T-helper 1 cell treated with Interleukin-12 subunit alpha and Interleukin-12 subunit beta and Interleukin-4 antibody, amounts not matched to agents 30 ng/mL and 1 ng/mL, for 36 hours (primary cell): ENCODE measurements at regions not wholly inside any gene's neighbourhood (a gene's known extent, or its start where the extent isn't known, plus 50 kb on each side); places are given as distances from the start of the nearest gene placed in this dataset.

Experiments
- intact Hi-C: fragments of 100-400 bp; cut with micrococcal nuclease; formaldehyde crosslinking; loops from one replicate; pipeline ENCODE4 v1.15.1; 2024

- intact Hi-C loops: no loop called here
Observed at GRCh38 chr11:114758627-114759026, 80.3 kb downstream of the NXPE2 start.

GRCh38 chr11:114762408-114762807, 84.1 kb downstream of the NXPE2 start:
- intact Hi-C loops: loop anchor here (1.0 kb wide), 1 partner anchor 422 kb away; no protein-coding TSS in a partner anchor

- intact Hi-C loops: no loop called here
Observed at GRCh38 chr11:114764563-114764962, 86.2 kb downstream of the NXPE2 start.

- intact Hi-C loops: loop anchor here (10.0 kb wide), 2 partner anchors 554 to 1454 kb away; no protein-coding TSS in a partner anchor
Observed at GRCh38 chr11:114771172-114771571, 92.8 kb downstream of the NXPE2 start.

GRCh38 chr11:114773541-114774338, 95.4 kb downstream of the NXPE2 start:
- intact Hi-C loops: loop anchor here (10.0 kb wide), 2 partner anchors 551 to 1451 kb away; no protein-coding TSS in a partner anchor

- intact Hi-C loops: loop anchor here (10.0 kb wide), 2 partner anchors 550 to 1450 kb away; no protein-coding TSS in a partner anchor
Observed at GRCh38 chr11:114774599-114775361, 96.5 kb downstream of the NXPE2 start.

GRCh38 chr11:114775875-114776621, 97.7 kb downstream of the NXPE2 start:
- intact Hi-C loops: loop anchor here (10.0 kb wide), 2 partner anchors 549 to 1449 kb away; no protein-coding TSS in a partner anchor

- intact Hi-C loops: loop anchor here (10.0 kb wide), 2 partner anchors 548 to 1448 kb away; no protein-coding TSS in a partner anchor
Observed at GRCh38 chr11:114776956-114777355, 98.6 kb downstream of the NXPE2 start.

- intact Hi-C loops: loop anchor here (10.0 kb wide), 2 partner anchors 546 to 1446 kb away; no protein-coding TSS in a partner anchor
Observed at GRCh38 chr11:114779189-114779588, 100.9 kb downstream of the NXPE2 start.

- intact Hi-C loops: no loop called here
Observed at GRCh38 chr11:114782650-114783310, 104.5 kb downstream of the NXPE2 start.

GRCh38 chr11:114783805-114784204, 105.5 kb downstream of the NXPE2 start:
- intact Hi-C loops: no loop called here

GRCh38 chr11:114784216-114784615, 105.9 kb downstream of the NXPE2 start:
- intact Hi-C loops: no loop called here

- intact Hi-C loops: no loop called here
Observed at GRCh38 chr11:114784891-114785290, 106.6 kb downstream of the NXPE2 start.

- intact Hi-C loops: no loop called here
Observed at GRCh38 chr11:114785820-114786219, 107.5 kb downstream of the NXPE2 start.

GRCh38 chr11:114787126-114787525, 108.8 kb downstream of the NXPE2 start:
- intact Hi-C loops: no loop called here

GRCh38 chr11:114790910-114791309, 112.6 kb downstream of the NXPE2 start:
- intact Hi-C loops: no loop called here

- intact Hi-C loops: no loop called here
Observed at GRCh38 chr11:114794048-114794684, 115.8 kb downstream of the NXPE2 start.

- intact Hi-C loops: no loop called here
Observed at GRCh38 chr11:114796954-114797721, 118.8 kb downstream of the NXPE2 start.

GRCh38 chr11:114799476-114799875, 121.1 kb downstream of the NXPE2 start:
- intact Hi-C loops: no loop called here
